Neuron (in vitro differentiated cells): ENCODE measurements at regions not wholly inside any gene's neighbourhood (a gene's known extent, or its start where the extent isn't known, plus 50 kb on each side); places are given as distances from the start of the nearest gene placed in this dataset.

Experiments used
- H2AFZ ChIP-seq: one replicate; pipeline ENCODE4 v1.6.1; 2013; ENCODE audit warnings: low read depth, mild to moderate bottlenecking, inconsistent platforms, low read length, moderate library complexity
- H3K27me3 ChIP-seq: one replicate; pipeline ENCODE4 v1.6.1; 2013; ENCODE audit warnings: low read length; ENCODE audit not compliant: insufficient read depth
- H3K36me3 ChIP-seq: one replicate; pipeline ENCODE4 v1.6.1; 2013; ENCODE audit warnings: low read length; ENCODE audit not compliant: insufficient read depth
- H3K4me1 ChIP-seq: one replicate; pipeline ENCODE4 v1.6.1; 2013; ENCODE audit warnings: low read length; ENCODE audit not compliant: insufficient read depth
- H3K4me3 ChIP-seq: 2 replicates; pipeline ENCODE4 v1.5.1; 2013; ENCODE audit warnings: mild to moderate bottlenecking, low read length, moderate library complexity
- H3K9me3 ChIP-seq: one replicate; pipeline ENCODE4 v1.6.1; 2013; ENCODE audit warnings: low read length

GRCh38 chr13:40059540-40060232, 404.2 kb downstream of the COG6 start:
- Histone ChIP-seq H2AFZ (no peak overlapping the region), H3K9me3 (no peaks in the 10 kb centered on the region), H3K4me1 (peaks cover 9% of the 10 kb centered on the region), H3K36me3 (no peaks in the 10 kb centered on the region), H3K27me3 (no peaks in the 10 kb centered on the region), H3K4me3 (no peak overlapping the region)

- no peaks in the 10 kb centered on the region for H3K36me3 ChIP-seq
- no peaks in the 10 kb centered on the region for H3K9me3 ChIP-seq
- peaks cover 9% of the 10 kb centered on the region for H3K4me1 ChIP-seq
- H3K4me3 ChIP-seq = no peak overlapping the region
- H2AFZ ChIP-seq = no peak overlapping the region
- no peaks in the 10 kb centered on the region for H3K27me3 ChIP-seq
Measured at GRCh38 chr13:40060296-40061007, 405.0 kb downstream of the COG6 start.

- Histone ChIP-seq H3K27me3 (no peaks in the 10 kb centered on the region), H3K4me3 (no peak overlapping the region), H2AFZ (no peak overlapping the region), H3K9me3 (no peaks in the 10 kb centered on the region), H3K36me3 (no peaks in the 10 kb centered on the region), H3K4me1 (peaks cover 9% of the 10 kb centered on the region)
Measured at GRCh38 chr13:40061466-40062450, 406.3 kb downstream of the COG6 start.

- Histone ChIP-seq H3K36me3 (no peaks in the 10 kb centered on the region), H3K4me1 (peaks cover 9% of the 10 kb centered on the region), H3K27me3 (no peaks in the 10 kb centered on the region), H3K9me3 (no peaks in the 10 kb centered on the region), H3K4me3 (no peak overlapping the region), H2AFZ (no peak overlapping the region)
Measured at GRCh38 chr13:40063278-40063698, 407.8 kb downstream of the COG6 start.

GRCh38 chr13:40063703-40064102, 408.2 kb downstream of the COG6 start:
- Histone ChIP-seq H3K27me3 (no peaks in the 10 kb centered on the region), H3K4me3 (no peak overlapping the region), H3K4me1 (peaks cover 9% of the 10 kb centered on the region), H3K36me3 (no peaks in the 10 kb centered on the region), H2AFZ (no peak overlapping the region), H3K9me3 (no peaks in the 10 kb centered on the region)

GRCh38 chr13:40064154-40065097, 409.0 kb downstream of the COG6 start:
- H3K36me3 ChIP-seq = no peaks in the 10 kb centered on the region
- H3K9me3 ChIP-seq = no peaks in the 10 kb centered on the region
- no peaks in the 10 kb centered on the region for H3K27me3 ChIP-seq
- H3K4me1 ChIP-seq = peaks cover 9% of the 10 kb centered on the region
- no peak overlapping the region for H3K4me3 ChIP-seq
- no peak overlapping the region for H2AFZ ChIP-seq

GRCh38 chr13:40069173-40070044, 413.9 kb downstream of the COG6 start:
- no peak overlapping the region for H2AFZ ChIP-seq
- H3K27me3 ChIP-seq = no peaks in the 10 kb centered on the region
- H3K4me1 ChIP-seq = peaks cover 6% of the 10 kb centered on the region
- H3K36me3 ChIP-seq = no peaks in the 10 kb centered on the region
- no peaks in the 10 kb centered on the region for H3K9me3 ChIP-seq
- H3K4me3 ChIP-seq = no peak overlapping the region

- Histone ChIP-seq H2AFZ (no peak overlapping the region), H3K27me3 (no peaks in the 10 kb centered on the region), H3K4me1 (peaks cover 7% of the 10 kb centered on the region), H3K36me3 (no peaks in the 10 kb centered on the region), H3K9me3 (no peaks in the 10 kb centered on the region), H3K4me3 (no peak overlapping the region)
Measured at GRCh38 chr13:40070357-40070756, 414.9 kb downstream of the COG6 start.

- Histone ChIP-seq H3K36me3 (no peaks in the 10 kb centered on the region), H3K9me3 (no peaks in the 10 kb centered on the region), H2AFZ (no peak overlapping the region), H3K27me3 (no peaks in the 10 kb centered on the region), H3K4me3 (no peak overlapping the region), H3K4me1 (peaks cover 7% of the 10 kb centered on the region)
Measured at GRCh38 chr13:40072663-40073120, 417.2 kb downstream of the COG6 start.

- Histone ChIP-seq H3K4me3 (no peak overlapping the region), H2AFZ (peak overlapping the region; percentile 77)
Measured at GRCh38 chr13:40074338-40074737, 418.9 kb downstream of the COG6 start.

GRCh38 chr13:40075281-40075680, 419.8 kb downstream of the COG6 start:
- Histone ChIP-seq H3K36me3 (no peaks in the 10 kb centered on the region), H3K27me3 (no peaks in the 10 kb centered on the region), H3K4me3 (no peak overlapping the region), H3K9me3 (no peaks in the 10 kb centered on the region), H3K4me1 (peaks cover 7% of the 10 kb centered on the region), H2AFZ (no peak overlapping the region)

More at GRCh38 chr13:40074338-40074737, 418.9 kb downstream of the COG6 start:
- peaks cover 7% of the 10 kb centered on the region for H3K4me1 ChIP-seq
- H3K9me3 ChIP-seq = no peaks in the 10 kb centered on the region
- H3K27me3 ChIP-seq = no peaks in the 10 kb centered on the region
- H3K36me3 ChIP-seq = no peaks in the 10 kb centered on the region
